SH-SY5Y (cell line): ENCODE measurements at regions not wholly inside any gene's neighbourhood (a gene's known extent, or its start where the extent isn't known, plus 50 kb on each side); places are given as distances from the start of the nearest gene placed in this dataset.

Source experiments
- GATA2 ChIP-seq: IDR thresholded peaks from 2 replicates; pipeline ENCODE4 v1.6.1; 2011; ENCODE audit warnings: mild to moderate bottlenecking, low read depth, low read length
- GATA3 ChIP-seq: IDR thresholded peaks from 2 replicates; pipeline ENCODE4 v1.6.1; 2011; ENCODE audit warnings: low read depth, mild to moderate bottlenecking, low read length, moderate library complexity

DNA sequence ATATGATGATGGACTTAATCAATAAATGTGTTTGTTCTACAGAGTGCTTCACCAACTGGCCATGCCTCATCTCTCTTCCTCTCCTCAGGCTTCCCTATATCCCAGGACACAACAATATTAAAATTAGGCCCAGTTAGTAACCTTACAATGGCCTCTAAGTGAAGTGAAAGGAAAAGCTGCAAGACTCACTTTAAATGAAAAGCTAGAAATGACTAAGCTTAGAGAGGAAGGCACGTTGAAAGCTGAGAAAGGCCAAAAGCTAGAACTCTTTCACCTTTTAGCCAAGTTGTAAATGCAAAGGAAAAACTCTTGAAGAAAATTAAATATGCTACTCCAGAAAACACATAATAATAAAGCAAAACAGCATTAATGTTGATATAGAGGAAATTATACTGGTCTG lies 1010.3 kb downstream of the NAALADL2 start:
- no peak for TF ChIP-seq GATA2
- TF ChIP-seq GATA3 = no peak
